ENCODE measurements at regions not wholly inside any gene's neighbourhood (a gene's known extent, or its start where the extent isn't known, plus 50 kb on each side); places are given as distances from the start of the nearest gene placed in this dataset.

DNA sequence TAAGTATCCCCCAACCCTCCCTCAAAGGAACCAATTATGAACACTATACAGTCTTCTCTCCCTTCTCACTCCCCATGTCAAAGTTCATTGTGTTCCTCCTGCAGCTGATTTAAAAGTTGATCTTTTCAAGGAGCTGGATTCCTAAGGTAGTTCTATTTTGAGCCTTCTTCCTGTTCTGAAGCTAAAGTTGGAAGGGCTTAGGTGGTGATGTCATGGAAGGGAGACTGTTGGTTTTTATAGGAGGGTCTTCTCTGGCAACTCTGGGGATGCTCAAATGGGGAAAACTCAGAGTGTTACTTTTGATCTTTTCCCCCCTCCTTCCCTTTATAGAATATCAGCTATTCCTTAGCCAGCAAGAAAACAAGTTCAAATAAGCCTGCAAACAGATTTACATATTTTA, 83.0 kb upstream of the AK4 start:
- Histone ChIP-seq H3K4me3 (no peak overlapping the region), H3K27me3 (replicated peaks in 1 of 2; ENCODE audit: control insufficient read depth in 2 of 2, insufficient read depth in 2 of 2, low read length in 1 of 2) (peaks cover 3 to 4% of the 10 kb centered on the region in 2 experiments; a peak in 3 of 4 replicates), H3K36me3 (ENCODE audit: control insufficient read depth in 2 of 2, insufficient read depth in 2 of 2, low read length in 1 of 2) (no peaks in the 10 kb centered on the region), H2AFZ (ENCODE audit: control insufficient read depth, low read depth, low read length) (no peak overlapping the region), H3K9ac (ENCODE audit: control insufficient read depth, insufficient read depth, low read length) (no peak overlapping the region), H3K4me1 (ENCODE audit: control insufficient read depth, insufficient read depth, low read length) (peaks cover 4% of the 10 kb centered on the region; the same call in 1 of the 2 replicates), H3K4me2 (ENCODE audit: control insufficient read depth, insufficient read depth) (no peak overlapping the region), H3K79me2 (ENCODE audit: control insufficient read depth, insufficient read depth, low read length) (no peaks in the 10 kb centered on the region), H3K27ac (ENCODE audit: control insufficient read depth, insufficient read depth) (no peak overlapping the region), H4K20me1 (ENCODE audit: control insufficient read depth, insufficient read depth) (no peaks in the 10 kb centered on the region), H3K9me3 (replicated peaks; ENCODE audit: control insufficient read depth, insufficient read depth, low read length) (no peaks in the 10 kb centered on the region)
- POLR2A ChIA-PET, result no interaction called here
- no TSS peak for BruUV-seq (replicated peaks)
- RAD21 ChIA-PET (ENCODE audit: unreplicated experiment), result interaction anchor here (0.8 to 2.0 kb wide), 4 partner anchors 10 to 623 kb away, joined by 3 to 8 read pairs (median 4); no protein-coding TSS in a partner anchor
- FAIRE-seq, result no peak
- no peak for TF ChIP-seq POU2F2 (IDR thresholded peaks at IDR 0.05; ENCODE audit: borderline replicate concordance, low read depth, low read length)
- no peak for TF ChIP-seq JUND (IDR thresholded peaks at IDR 0.05; ENCODE audit: low read depth, low read length)
- TF ChIP-seq, protein P1, sequence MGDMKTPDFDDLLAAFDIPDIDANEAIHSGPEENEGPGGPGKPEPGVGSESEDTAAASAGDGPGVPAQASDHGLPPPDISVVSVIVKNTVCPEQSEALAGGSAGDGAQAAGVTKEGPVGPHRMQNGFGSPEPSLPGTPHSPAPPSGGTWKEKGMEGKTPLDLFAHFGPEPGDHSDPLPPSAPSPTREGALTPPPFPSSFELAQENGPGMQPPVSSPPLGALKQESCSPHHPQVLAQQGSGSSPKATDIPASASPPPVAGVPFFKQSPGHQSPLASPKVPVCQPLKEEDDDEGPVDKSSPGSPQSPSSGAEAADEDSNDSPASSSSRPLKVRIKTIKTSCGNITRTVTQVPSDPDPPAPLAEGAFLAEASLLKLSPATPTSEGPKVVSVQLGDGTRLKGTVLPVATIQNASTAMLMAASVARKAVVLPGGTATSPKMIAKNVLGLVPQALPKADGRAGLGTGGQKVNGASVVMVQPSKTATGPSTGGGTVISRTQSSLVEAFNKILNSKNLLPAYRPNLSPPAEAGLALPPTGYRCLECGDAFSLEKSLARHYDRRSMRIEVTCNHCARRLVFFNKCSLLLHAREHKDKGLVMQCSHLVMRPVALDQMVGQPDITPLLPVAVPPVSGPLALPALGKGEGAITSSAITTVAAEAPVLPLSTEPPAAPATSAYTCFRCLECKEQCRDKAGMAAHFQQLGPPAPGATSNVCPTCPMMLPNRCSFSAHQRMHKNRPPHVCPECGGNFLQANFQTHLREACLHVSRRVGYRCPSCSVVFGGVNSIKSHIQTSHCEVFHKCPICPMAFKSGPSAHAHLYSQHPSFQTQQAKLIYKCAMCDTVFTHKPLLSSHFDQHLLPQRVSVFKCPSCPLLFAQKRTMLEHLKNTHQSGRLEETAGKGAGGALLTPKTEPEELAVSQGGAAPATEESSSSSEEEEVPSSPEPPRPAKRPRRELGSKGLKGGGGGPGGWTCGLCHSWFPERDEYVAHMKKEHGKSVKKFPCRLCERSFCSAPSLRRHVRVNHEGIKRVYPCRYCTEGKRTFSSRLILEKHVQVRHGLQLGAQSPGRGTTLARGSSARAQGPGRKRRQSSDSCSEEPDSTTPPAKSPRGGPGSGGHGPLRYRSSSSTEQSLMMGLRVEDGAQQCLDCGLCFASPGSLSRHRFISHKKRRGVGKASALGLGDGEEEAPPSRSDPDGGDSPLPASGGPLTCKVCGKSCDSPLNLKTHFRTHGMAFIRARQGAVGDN (IDR thresholded peaks at IDR 0.05), result no peak
- TF ChIP-seq, protein P2, sequence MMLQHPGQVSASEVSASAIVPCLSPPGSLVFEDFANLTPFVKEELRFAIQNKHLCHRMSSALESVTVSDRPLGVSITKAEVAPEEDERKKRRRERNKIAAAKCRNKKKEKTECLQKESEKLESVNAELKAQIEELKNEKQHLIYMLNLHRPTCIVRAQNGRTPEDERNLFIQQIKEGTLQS (IDR thresholded peaks at IDR 0.05; ENCODE audit: borderline replicate concordance, extremely low read depth, low read depth, low read length), result no peak
- TF ChIP-seq RELA (IDR thresholded peaks at IDR 0.05; ENCODE audit: borderline replicate concordance, partially characterized antibody), result no peak
- TF ChIP-seq ZNF217 (IDR thresholded peaks at IDR 0.05), result no peak
- no peak for TF ChIP-seq KDM1A (IDR thresholded peaks at IDR 0.05; ENCODE audit: borderline replicate concordance)
- TF ChIP-seq NFYA (IDR thresholded peaks at IDR 0.05; ENCODE audit: borderline replicate concordance, low read depth, low read length), result no peak
- no peak for TF ChIP-seq MYC (IDR thresholded peaks at IDR 0.05; ENCODE audit: insufficient read depth, insufficient read length, insufficient replicate concordance, low read length, severe bottlenecking)
- TF ChIP-seq, protein P3, sequence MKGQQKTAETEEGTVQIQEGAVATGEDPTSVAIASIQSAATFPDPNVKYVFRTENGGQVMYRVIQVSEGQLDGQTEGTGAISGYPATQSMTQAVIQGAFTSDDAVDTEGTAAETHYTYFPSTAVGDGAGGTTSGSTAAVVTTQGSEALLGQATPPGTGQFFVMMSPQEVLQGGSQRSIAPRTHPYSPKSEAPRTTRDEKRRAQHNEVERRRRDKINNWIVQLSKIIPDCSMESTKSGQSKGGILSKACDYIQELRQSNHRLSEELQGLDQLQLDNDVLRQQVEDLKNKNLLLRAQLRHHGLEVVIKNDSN (IDR thresholded peaks at IDR 0.05; ENCODE audit: borderline replicate concordance, extremely low read length, insufficient read depth, low read depth, low read length), result no peak
- TF ChIP-seq, protein P4, sequence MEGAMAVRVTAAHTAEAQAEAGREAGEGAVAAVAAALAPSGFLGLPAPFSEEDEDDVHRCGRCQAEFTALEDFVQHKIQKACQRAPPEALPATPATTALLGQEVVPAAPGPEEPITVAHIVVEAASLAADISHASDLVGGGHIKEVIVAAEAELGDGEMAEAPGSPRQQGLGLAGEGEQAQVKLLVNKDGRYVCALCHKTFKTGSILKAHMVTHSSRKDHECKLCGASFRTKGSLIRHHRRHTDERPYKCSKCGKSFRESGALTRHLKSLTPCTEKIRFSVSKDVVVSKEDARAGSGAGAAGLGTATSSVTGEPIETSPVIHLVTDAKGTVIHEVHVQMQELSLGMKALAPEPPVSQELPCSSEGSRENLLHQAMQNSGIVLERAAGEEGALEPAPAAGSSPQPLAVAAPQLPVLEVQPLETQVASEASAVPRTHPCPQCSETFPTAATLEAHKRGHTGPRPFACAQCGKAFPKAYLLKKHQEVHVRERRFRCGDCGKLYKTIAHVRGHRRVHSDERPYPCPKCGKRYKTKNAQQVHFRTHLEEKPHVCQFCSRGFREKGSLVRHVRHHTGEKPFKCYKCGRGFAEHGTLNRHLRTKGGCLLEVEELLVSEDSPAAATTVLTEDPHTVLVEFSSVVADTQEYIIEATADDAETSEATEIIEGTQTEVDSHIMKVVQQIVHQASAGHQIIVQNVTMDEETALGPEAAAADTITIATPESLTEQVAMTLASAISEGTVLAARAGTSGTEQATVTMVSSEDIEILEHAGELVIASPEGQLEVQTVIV (IDR thresholded peaks at IDR 0.05; ENCODE audit: borderline replicate concordance, partially characterized antibody), result no peak
- TF ChIP-seq, protein P5, sequence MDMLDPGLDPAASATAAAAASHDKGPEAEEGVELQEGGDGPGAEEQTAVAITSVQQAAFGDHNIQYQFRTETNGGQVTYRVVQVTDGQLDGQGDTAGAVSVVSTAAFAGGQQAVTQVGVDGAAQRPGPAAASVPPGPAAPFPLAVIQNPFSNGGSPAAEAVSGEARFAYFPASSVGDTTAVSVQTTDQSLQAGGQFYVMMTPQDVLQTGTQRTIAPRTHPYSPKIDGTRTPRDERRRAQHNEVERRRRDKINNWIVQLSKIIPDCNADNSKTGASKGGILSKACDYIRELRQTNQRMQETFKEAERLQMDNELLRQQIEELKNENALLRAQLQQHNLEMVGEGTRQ (IDR thresholded peaks at IDR 0.05; ENCODE audit: borderline replicate concordance, low read depth, low read length), result no peak
- TF ChIP-seq, protein P6, sequence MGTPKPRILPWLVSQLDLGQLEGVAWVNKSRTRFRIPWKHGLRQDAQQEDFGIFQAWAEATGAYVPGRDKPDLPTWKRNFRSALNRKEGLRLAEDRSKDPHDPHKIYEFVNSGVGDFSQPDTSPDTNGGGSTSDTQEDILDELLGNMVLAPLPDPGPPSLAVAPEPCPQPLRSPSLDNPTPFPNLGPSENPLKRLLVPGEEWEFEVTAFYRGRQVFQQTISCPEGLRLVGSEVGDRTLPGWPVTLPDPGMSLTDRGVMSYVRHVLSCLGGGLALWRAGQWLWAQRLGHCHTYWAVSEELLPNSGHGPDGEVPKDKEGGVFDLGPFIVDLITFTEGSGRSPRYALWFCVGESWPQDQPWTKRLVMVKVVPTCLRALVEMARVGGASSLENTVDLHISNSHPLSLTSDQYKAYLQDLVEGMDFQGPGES (IDR thresholded peaks at IDR 0.05), result no peak
- no peak for ATAC-seq
- SMC1A ChIA-PET (ENCODE audit: uncharacterized antibody, unreplicated experiment), result interaction anchor here (0.7 to 3.4 kb wide), 5 partner anchors 10 to 623 kb away, joined by 4 to 18 read pairs (median 13); no protein-coding TSS in a partner anchor
- in situ Hi-C loops (cut with MboI), result loop anchor here (25.0 kb wide), 1 partner anchor 147 kb away; no protein-coding TSS in a partner anchor
- DNase-seq (ENCODE audit: low read depth, low spot score), result no peak
- intact Hi-C loops (cut with micrococcal nuclease; ENCODE audit: unreplicated experiment), result no loop called here
- CTCF ChIA-PET, result interaction anchor here (0.7 to 5.9 kb wide), 13 partner anchors 7 to 622 kb away, joined by 3 to 63 read pairs (median 4); no protein-coding TSS in a partner anchor
